GM12878 (cell line): ENCODE measurements at regions not wholly inside any gene's neighbourhood (a gene's known extent, or its start where the extent isn't known, plus 50 kb on each side); places are given as distances from the start of the nearest gene placed in this dataset.

ENCODE experiments used
- ATAC-seq: fragments of 200-7000 bp; cut with Tn5 transposase; 3 replicates; pipeline ENCODE4 v1.9.1; 2020; ENCODE audit warnings: mild to moderate bottlenecking, moderate library complexity
- BruUV-seq: library from RNA; stranded (reverse); fragments of 400-500 nt; replicated peaks from 2 replicates; lab custom pipeline; 2021; lab: Mats Ljungman, UMichigan
- CTCF ChIA-PET: fragments of 300-600 bp; sonication (Branson Sonifier 250); formaldehyde crosslinking; extraction: SDS; loops from one replicate; lab custom pipeline; 2021; ENCODE audit warnings: inconsistent platforms; lab: Yijun Ruan, JAX
- POLR2A ChIA-PET: fragments of 350-600 bp; formaldehyde crosslinking; extraction: SDS; loops from one replicate; lab custom pipeline; 2021; ENCODE audit warnings: inconsistent platforms; lab: Charles Lee
- RAD21 ChIA-PET: fragments of 300-600 bp; sonication (Branson Sonifier 250); formaldehyde crosslinking; loops from one replicate; lab custom pipeline; 2023; ENCODE audit warnings: antibody characterized with exemption; ENCODE audit not compliant: unreplicated experiment; lab: Charles Lee
- SMC1A ChIA-PET: fragments of 300-600 bp; sonication (Branson Sonifier 250); formaldehyde crosslinking; loops from one replicate; lab custom pipeline; 2023; ENCODE audit not compliant: unreplicated experiment, uncharacterized antibody; lab: Charles Lee
- DNase-seq: peaks from one replicate; pipeline ENCODE4 v3.0.0-alpha.2; 2011; ENCODE audit warnings: low read depth, low spot score
- FAIRE-seq: peaks from 3 replicates; lab custom pipeline; 2011; peaks lifted over from hg19 to GRCh38; lab: Jason Lieb, UNC
- H2AFZ ChIP-seq: 2 replicates; pipeline ENCODE4 v1.6.0; 2011; ENCODE audit warnings: low read depth, low read length, control low read depth; ENCODE audit not compliant: control insufficient read depth
- H3K27ac ChIP-seq: 2 replicates; pipeline ENCODE4 v1.5.1; 2011; ENCODE audit warnings: control low read depth; ENCODE audit not compliant: control insufficient read depth, insufficient read depth
- H3K27me3 ChIP-seq, 2 experiments: replicated peaks in 1 of 2; 2 replicates each; pipeline versions ENCODE4 v1.6.0 to v1.6.1; 2011; ENCODE audit warnings: low read length in 1 of 2; ENCODE audit not compliant: control insufficient read depth in 2 of 2, insufficient read depth in 2 of 2
- H3K36me3 ChIP-seq, 2 experiments: 2 replicates each; pipeline ENCODE4 v1.5.1; 2011; ENCODE audit warnings: low read length in 1 of 2; ENCODE audit not compliant: control insufficient read depth in 2 of 2, insufficient read depth in 2 of 2
- H3K4me1 ChIP-seq: 2 replicates; pipeline ENCODE4 v1.6.1; 2011; ENCODE audit warnings: mild to moderate bottlenecking, low read length, moderate library complexity, mixed read lengths; ENCODE audit not compliant: control insufficient read depth, insufficient read depth
- H3K4me2 ChIP-seq: 2 replicates; pipeline ENCODE4 v1.6.0; 2011; ENCODE audit warnings: control low read depth; ENCODE audit not compliant: control insufficient read depth, insufficient read depth
- H3K4me3 ChIP-seq: fragments of 200-600 bp; sonication (generic); 2 replicates; pipeline ENCODE4 v1.5.1; 2016
- H3K79me2 ChIP-seq: 2 replicates; pipeline ENCODE4 v1.6.0; 2011; ENCODE audit warnings: low read length; ENCODE audit not compliant: control insufficient read depth, insufficient read depth
- H3K9ac ChIP-seq: 2 replicates; pipeline ENCODE4 v1.8.0; 2011; ENCODE audit warnings: low read length, control low read depth, mixed read lengths; ENCODE audit not compliant: control insufficient read depth, insufficient read depth
- H3K9me3 ChIP-seq: replicated peaks from 3 replicates; pipeline ENCODE4 v1.5.1; 2011; ENCODE audit warnings: mild to moderate bottlenecking, low read length; ENCODE audit not compliant: control insufficient read depth, insufficient read depth
- H4K20me1 ChIP-seq: 2 replicates; pipeline ENCODE4 v1.6.0; 2011; ENCODE audit not compliant: control insufficient read depth, insufficient read depth
- ATF7 ChIP-seq: fragments of 450-650 bp; IDR thresholded peaks from 2 replicates; pipeline ENCODE4 v1.6.1; 2016; ENCODE audit warnings: low read depth, mild to moderate bottlenecking
- CHD1 ChIP-seq: IDR thresholded peaks from 2 replicates; pipeline ENCODE4 v1.6.1; 2012; ENCODE audit warnings: low read depth, low read length, improper control_type of control experiment
- E2F8 ChIP-seq: fragments of 450-650 bp; IDR thresholded peaks from 2 replicates; pipeline ENCODE4 v1.6.1; 2018; ENCODE audit warnings: mild to moderate bottlenecking, low read depth, moderate library complexity; ENCODE audit not compliant: partially characterized antibody
- FOXK2 ChIP-seq: fragments of 450-650 bp; IDR thresholded peaks from 2 replicates; pipeline ENCODE4 v1.6.1; 2017; ENCODE audit warnings: mild to moderate bottlenecking, moderate library complexity
- FOXM1 ChIP-seq: IDR thresholded peaks from 2 replicates; pipeline ENCODE4 v1.6.1; 2012; ENCODE audit warnings: low read depth, mild to moderate bottlenecking, inconsistent platforms, low read length, moderate library complexity
- RAD21 ChIP-seq: IDR thresholded peaks from 2 replicates; pipeline ENCODE4 v1.6.1; 2011; ENCODE audit warnings: mild to moderate bottlenecking, low read depth, low read length, moderate library complexity; ENCODE audit not compliant: insufficient read depth
- STAT1 ChIP-seq: fragments of 450-650 bp; conservative IDR thresholded peaks from 2 replicates; pipeline ENCODE4 v1.6.1; 2014; ENCODE audit warnings: antibody characterized with exemption, mild to moderate bottlenecking
- TCF12 ChIP-seq: IDR thresholded peaks from 2 replicates; pipeline ENCODE4 v1.6.1; 2011; ENCODE audit warnings: low read depth, mild to moderate bottlenecking, low read length
- ZNF592 ChIP-seq: fragments of 450-650 bp; IDR thresholded peaks from 2 replicates; pipeline ENCODE4 v1.6.1; 2017; ENCODE audit warnings: mild to moderate bottlenecking, moderate library complexity
- in situ Hi-C: fragments of 300-500 bp; cut with MboI; formaldehyde crosslinking; loops from 9 replicates; pipeline ENCODE4 v1.14.3; 2018; ENCODE audit warnings: mixed read lengths
- intact Hi-C: fragments of 100-400 bp; cut with micrococcal nuclease; formaldehyde crosslinking; loops from one replicate; pipeline ENCODE4 v1.14.2; 2022; ENCODE audit not compliant: unreplicated experiment
- TF ChIP-seq, protein P1 (sequence below), 3 experiments: IDR thresholded peaks in 2 of 3; conservative IDR thresholded peaks in 1 of 3; 2 replicates each; pipeline ENCODE4 v1.5.1; 2011; ENCODE audit warnings: low read depth in 3 of 3, low read length in 3 of 3, mild to moderate bottlenecking in 3 of 3, control low read depth in 2 of 3, moderate library complexity in 2 of 3, inconsistent platforms in 1 of 3, mixed read lengths in 1 of 3; ENCODE audit not compliant: control insufficient read depth in 2 of 3, insufficient read depth in 1 of 3; ENCODE audit errors: extremely low read depth in 1 of 3
- TF ChIP-seq, protein P2 (sequence below): fragments of 450-650 bp; IDR thresholded peaks from 2 replicates; pipeline ENCODE4 v1.6.1; 2017; ENCODE audit warnings: mild to moderate bottlenecking, moderate library complexity

DNA sequence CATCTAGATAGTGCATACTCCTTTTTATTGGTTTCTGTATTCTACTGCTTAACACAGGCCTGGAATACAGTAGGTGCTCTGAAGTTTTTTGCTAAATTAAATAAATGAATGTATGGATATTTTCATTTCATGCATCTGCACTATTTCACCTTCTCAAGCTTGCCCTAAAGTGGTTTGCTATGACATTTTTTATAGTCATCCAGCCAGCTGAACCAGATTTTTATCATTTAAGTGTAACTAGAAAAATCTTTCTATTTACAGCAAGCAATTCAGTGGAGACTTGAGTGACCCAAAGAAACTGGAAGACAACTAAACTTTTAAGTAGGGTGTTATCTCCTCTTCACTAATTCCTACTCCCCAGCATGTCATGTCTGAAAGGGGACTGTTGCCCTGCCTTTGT lies 354.9 kb downstream of the OSR1 start:
- no TSS peak for BruUV-seq
- H3K9ac ChIP-seq, result no peak overlapping the region
- ChIA-PET POLR2A (no interaction called here), RAD21 (no interaction called here), CTCF (no interaction called here), SMC1A (no interaction called here)
- H4K20me1 ChIP-seq, result no peaks in the 10 kb centered on the region
- FAIRE-seq (no peak), ATAC-seq (no peak), DNase-seq (no peak)
- no peaks in the 10 kb centered on the region for H3K36me3 ChIP-seq
- no peak overlapping the region for H3K4me2 ChIP-seq
- H3K27ac ChIP-seq, result no peak overlapping the region
- H3K9me3 ChIP-seq, result no peaks in the 10 kb centered on the region
- H2AFZ ChIP-seq, result no peak overlapping the region
- in situ Hi-C loops, result no loop called here
- H3K27me3 ChIP-seq, result no peaks in the 10 kb centered on the region
- no peaks in the 10 kb centered on the region for H3K79me2 ChIP-seq
- H3K4me1 ChIP-seq, result no peaks in the 10 kb centered on the region
- intact Hi-C loops, result no loop called here
- H3K4me3 ChIP-seq, result no peak overlapping the region
- TF ChIP-seq, protein P1, sequence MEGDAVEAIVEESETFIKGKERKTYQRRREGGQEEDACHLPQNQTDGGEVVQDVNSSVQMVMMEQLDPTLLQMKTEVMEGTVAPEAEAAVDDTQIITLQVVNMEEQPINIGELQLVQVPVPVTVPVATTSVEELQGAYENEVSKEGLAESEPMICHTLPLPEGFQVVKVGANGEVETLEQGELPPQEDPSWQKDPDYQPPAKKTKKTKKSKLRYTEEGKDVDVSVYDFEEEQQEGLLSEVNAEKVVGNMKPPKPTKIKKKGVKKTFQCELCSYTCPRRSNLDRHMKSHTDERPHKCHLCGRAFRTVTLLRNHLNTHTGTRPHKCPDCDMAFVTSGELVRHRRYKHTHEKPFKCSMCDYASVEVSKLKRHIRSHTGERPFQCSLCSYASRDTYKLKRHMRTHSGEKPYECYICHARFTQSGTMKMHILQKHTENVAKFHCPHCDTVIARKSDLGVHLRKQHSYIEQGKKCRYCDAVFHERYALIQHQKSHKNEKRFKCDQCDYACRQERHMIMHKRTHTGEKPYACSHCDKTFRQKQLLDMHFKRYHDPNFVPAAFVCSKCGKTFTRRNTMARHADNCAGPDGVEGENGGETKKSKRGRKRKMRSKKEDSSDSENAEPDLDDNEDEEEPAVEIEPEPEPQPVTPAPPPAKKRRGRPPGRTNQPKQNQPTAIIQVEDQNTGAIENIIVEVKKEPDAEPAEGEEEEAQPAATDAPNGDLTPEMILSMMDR (IDR thresholded peaks at IDR 0.05 in 2 of 3, conservative IDR thresholded peaks at IDR 0.05 in 1 of 3; ENCODE audit: control insufficient read depth in 2 of 3, extremely low read depth in 1 of 3, insufficient read depth in 1 of 3, low read depth in 3 of 3, low read length in 3 of 3), result no peak
- TF ChIP-seq RAD21 (no peak), FOXK2 (no peak), CHD1 (no peak), TCF12 (no peak), STAT1 (no peak), ATF7 (no peak), ZNF592 (no peak), E2F8 (no peak), FOXM1 (no peak)
- TF ChIP-seq, protein P2, sequence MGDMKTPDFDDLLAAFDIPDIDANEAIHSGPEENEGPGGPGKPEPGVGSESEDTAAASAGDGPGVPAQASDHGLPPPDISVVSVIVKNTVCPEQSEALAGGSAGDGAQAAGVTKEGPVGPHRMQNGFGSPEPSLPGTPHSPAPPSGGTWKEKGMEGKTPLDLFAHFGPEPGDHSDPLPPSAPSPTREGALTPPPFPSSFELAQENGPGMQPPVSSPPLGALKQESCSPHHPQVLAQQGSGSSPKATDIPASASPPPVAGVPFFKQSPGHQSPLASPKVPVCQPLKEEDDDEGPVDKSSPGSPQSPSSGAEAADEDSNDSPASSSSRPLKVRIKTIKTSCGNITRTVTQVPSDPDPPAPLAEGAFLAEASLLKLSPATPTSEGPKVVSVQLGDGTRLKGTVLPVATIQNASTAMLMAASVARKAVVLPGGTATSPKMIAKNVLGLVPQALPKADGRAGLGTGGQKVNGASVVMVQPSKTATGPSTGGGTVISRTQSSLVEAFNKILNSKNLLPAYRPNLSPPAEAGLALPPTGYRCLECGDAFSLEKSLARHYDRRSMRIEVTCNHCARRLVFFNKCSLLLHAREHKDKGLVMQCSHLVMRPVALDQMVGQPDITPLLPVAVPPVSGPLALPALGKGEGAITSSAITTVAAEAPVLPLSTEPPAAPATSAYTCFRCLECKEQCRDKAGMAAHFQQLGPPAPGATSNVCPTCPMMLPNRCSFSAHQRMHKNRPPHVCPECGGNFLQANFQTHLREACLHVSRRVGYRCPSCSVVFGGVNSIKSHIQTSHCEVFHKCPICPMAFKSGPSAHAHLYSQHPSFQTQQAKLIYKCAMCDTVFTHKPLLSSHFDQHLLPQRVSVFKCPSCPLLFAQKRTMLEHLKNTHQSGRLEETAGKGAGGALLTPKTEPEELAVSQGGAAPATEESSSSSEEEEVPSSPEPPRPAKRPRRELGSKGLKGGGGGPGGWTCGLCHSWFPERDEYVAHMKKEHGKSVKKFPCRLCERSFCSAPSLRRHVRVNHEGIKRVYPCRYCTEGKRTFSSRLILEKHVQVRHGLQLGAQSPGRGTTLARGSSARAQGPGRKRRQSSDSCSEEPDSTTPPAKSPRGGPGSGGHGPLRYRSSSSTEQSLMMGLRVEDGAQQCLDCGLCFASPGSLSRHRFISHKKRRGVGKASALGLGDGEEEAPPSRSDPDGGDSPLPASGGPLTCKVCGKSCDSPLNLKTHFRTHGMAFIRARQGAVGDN, result no peak
